Fibroblast of mammary gland (primary cell): ENCODE measurements at regions not wholly inside any gene's neighbourhood (a gene's known extent, or its start where the extent isn't known, plus 50 kb on each side); places are given as distances from the start of the nearest gene placed in this dataset.

Experiments used
- DNase-seq: peaks from one replicate; pipeline ENCODE4 v3.0.0-alpha.2; 2010; ENCODE audit warnings: low read depth
- H3K4me3 ChIP-seq: 2 replicates; pipeline ENCODE4 v1.5.1; 2011; ENCODE audit warnings: low read depth, mild to moderate bottlenecking, low read length, moderate library complexity; ENCODE audit not compliant: control insufficient read depth
- CTCF ChIP-seq: conservative IDR thresholded peaks from 2 replicates; pipeline ENCODE4 v1.5.1; 2011; ENCODE audit warnings: low read depth, low read length, inconsistent platforms; ENCODE audit not compliant: control insufficient read depth, insufficient read depth

GRCh38 chr2:23073671-23074070, 311.3 kb upstream of the KLHL29 start:
- DNase-seq, result no peak
- H3K4me3 ChIP-seq, result no peak overlapping the region
- no peak for TF ChIP-seq CTCF

GRCh38 chr2:23077596-23077995, 307.4 kb upstream of the KLHL29 start:
- TF ChIP-seq CTCF, result no peak
- DNase-seq, result peak; percentile 1
- no peak overlapping the region for H3K4me3 ChIP-seq

- no peak for TF ChIP-seq CTCF
- no peak overlapping the region for H3K4me3 ChIP-seq
- DNase-seq, result no peak
Observed at GRCh38 chr2:23078784-23079434, 306.1 kb upstream of the KLHL29 start.

- H3K4me3 ChIP-seq, result no peak overlapping the region
- DNase-seq, result no peak
- TF ChIP-seq CTCF, result no peak
Observed at GRCh38 chr2:23083966-23084365, 301.0 kb upstream of the KLHL29 start.

GRCh38 chr2:23091019-23091418, 294.0 kb upstream of the KLHL29 start:
- no peak overlapping the region for H3K4me3 ChIP-seq
- no peak for TF ChIP-seq CTCF
- no peak for DNase-seq

- TF ChIP-seq CTCF, result no peak
- no peak overlapping the region for H3K4me3 ChIP-seq
- no peak for DNase-seq
Observed at GRCh38 chr2:23091900-23092299, 293.1 kb upstream of the KLHL29 start.

- no peak overlapping the region for H3K4me3 ChIP-seq
- no peak for TF ChIP-seq CTCF
- peak; percentile 4 for DNase-seq
Observed at GRCh38 chr2:23092831-23093230, 292.1 kb upstream of the KLHL29 start.
